PC-3 (cell line): ENCODE measurements at regions not wholly inside any gene's neighbourhood (a gene's known extent, or its start where the extent isn't known, plus 50 kb on each side); places are given as distances from the start of the nearest gene placed in this dataset.

Experiments used
- EZH2 ChIP-seq: fragments of 300-600 bp; sonication (generic); IDR thresholded peaks from one replicate; pipeline ENCODE4 v1.6.1; 2017; ENCODE audit warnings: antibody characterized with exemption, mild to moderate bottlenecking, low read length; ENCODE audit not compliant: unreplicated experiment
- EZH2phosphoT487 ChIP-seq: fragments of 300-600 bp; sonication (generic); IDR thresholded peaks from 2 replicates; pipeline ENCODE4 v1.6.1; 2018; ENCODE audit warnings: mild to moderate bottlenecking, antibody characterized with exemption, low read length, borderline replicate concordance
- TF ChIP-seq, protein P1 (sequence below): fragments of 300-600 bp; sonication (generic); conservative IDR thresholded peaks from 2 replicates; pipeline ENCODE4 v1.5.1; 2017; ENCODE audit warnings: antibody characterized with exemption, low read depth, mild to moderate bottlenecking, low read length

DNA sequence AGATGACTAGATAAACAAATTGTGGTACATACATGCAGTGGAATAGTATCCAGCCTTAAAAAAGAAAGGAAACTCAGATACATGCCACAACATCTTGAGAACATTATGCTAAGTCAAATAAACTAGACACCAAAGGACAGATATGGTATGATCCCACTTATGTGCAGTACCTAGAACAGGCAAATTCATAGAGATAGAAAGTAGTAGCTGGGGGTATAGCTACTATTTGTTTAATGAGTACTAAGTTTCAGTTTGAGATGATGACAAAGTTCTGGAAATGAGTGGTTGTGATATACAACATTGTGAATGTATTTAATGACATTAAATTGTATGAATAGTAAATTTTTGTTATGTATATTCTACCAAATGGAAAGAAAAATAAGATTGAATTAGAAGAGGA, 477.2 kb upstream of the CFAP20DC start:
- TF ChIP-seq, protein P1, sequence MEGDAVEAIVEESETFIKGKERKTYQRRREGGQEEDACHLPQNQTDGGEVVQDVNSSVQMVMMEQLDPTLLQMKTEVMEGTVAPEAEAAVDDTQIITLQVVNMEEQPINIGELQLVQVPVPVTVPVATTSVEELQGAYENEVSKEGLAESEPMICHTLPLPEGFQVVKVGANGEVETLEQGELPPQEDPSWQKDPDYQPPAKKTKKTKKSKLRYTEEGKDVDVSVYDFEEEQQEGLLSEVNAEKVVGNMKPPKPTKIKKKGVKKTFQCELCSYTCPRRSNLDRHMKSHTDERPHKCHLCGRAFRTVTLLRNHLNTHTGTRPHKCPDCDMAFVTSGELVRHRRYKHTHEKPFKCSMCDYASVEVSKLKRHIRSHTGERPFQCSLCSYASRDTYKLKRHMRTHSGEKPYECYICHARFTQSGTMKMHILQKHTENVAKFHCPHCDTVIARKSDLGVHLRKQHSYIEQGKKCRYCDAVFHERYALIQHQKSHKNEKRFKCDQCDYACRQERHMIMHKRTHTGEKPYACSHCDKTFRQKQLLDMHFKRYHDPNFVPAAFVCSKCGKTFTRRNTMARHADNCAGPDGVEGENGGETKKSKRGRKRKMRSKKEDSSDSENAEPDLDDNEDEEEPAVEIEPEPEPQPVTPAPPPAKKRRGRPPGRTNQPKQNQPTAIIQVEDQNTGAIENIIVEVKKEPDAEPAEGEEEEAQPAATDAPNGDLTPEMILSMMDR: no peak
- TF ChIP-seq EZH2 (no peak), EZH2phosphoT487 (no peak)
